ENCODE measurements at regions not wholly inside any gene's neighbourhood (a gene's known extent, or its start where the extent isn't known, plus 50 kb on each side); places are given as distances from the start of the nearest gene placed in this dataset.

GRCh38 chr5:68708156-68708841 is 385.5 kb upstream of the SLC30A5 start:
- H3K27ac ChIP-seq: no peak overlapping the region
- TF ChIP-seq ZFX (IDR thresholded peaks at IDR 0.05) (no peak), CTCF (conservative IDR thresholded peaks at IDR 0.05) (no peak)

- TF ChIP-seq ZFX (IDR thresholded peaks at IDR 0.05) (no peak), CTCF (conservative IDR thresholded peaks at IDR 0.05) (no peak)
Measured at GRCh38 chr5:68708842-68709170, 385.0 kb upstream of the SLC30A5 start.

GRCh38 chr5:68709239-68709638 is 384.6 kb upstream of the SLC30A5 start:
- H3K27ac ChIP-seq: no peak overlapping the region
- TF ChIP-seq CTCF (conservative IDR thresholded peaks at IDR 0.05) (no peak), ZFX (IDR thresholded peaks at IDR 0.05) (no peak)

More at GRCh38 chr5:68708842-68709170, 385.0 kb upstream of the SLC30A5 start:
- no peak overlapping the region for H3K27ac ChIP-seq

GRCh38 chr5:68710514-68710913 is 383.3 kb upstream of the SLC30A5 start:
- TF ChIP-seq ZFX (IDR thresholded peaks at IDR 0.05) (no peak), CTCF (conservative IDR thresholded peaks at IDR 0.05) (no peak)

GRCh38 chr5:68711293-68712200 is 382.3 kb upstream of the SLC30A5 start:
- H3K27ac ChIP-seq: no peak overlapping the region
- no peak for TF ChIP-seq CTCF (conservative IDR thresholded peaks at IDR 0.05)
- TF ChIP-seq ZFX (IDR thresholded peaks at IDR 0.05): no peak

More at GRCh38 chr5:68710514-68710913, 383.3 kb upstream of the SLC30A5 start:
- H3K27ac ChIP-seq: no peak overlapping the region

GRCh38 chr5:68714810-68715209 is 379.0 kb upstream of the SLC30A5 start:
- no peak overlapping the region for H3K27ac ChIP-seq
- TF ChIP-seq CTCF (conservative IDR thresholded peaks at IDR 0.05) (no peak), ZFX (IDR thresholded peaks at IDR 0.05) (no peak)
